ENCODE measurements at regions not wholly inside any gene's neighbourhood (a gene's known extent, or its start where the extent isn't known, plus 50 kb on each side); places are given as distances from the start of the nearest gene placed in this dataset.

DNA sequence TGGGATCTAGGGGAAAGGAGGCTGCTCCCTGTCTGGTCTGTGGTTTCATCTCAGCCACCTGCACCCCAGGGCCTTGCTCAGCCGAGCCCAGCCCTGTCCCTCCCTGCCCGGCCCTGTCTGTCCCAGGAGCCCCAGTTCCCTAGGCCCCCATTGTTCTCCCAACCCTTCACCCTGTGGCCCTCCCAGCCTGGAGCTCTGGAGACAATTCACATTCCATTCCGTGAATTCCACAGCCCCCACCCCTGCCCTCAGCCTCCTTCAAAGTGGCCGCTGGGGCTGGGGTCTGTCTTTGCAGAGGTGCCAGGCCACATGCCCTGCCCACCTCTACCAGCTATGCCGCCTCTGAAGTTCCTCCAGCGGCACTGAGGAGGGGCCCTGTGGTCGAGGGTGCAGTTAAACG is 77.9 kb upstream of the WNT11 start:
- H3K27me3 ChIP-seq: no peaks in the 10 kb centered on the region
- no peak overlapping the region for H3K4me3 ChIP-seq
- no peaks in the 10 kb centered on the region for H3K4me1 ChIP-seq
- H3K36me3 ChIP-seq: no peaks in the 10 kb centered on the region
- TF ChIP-seq, protein P1, sequence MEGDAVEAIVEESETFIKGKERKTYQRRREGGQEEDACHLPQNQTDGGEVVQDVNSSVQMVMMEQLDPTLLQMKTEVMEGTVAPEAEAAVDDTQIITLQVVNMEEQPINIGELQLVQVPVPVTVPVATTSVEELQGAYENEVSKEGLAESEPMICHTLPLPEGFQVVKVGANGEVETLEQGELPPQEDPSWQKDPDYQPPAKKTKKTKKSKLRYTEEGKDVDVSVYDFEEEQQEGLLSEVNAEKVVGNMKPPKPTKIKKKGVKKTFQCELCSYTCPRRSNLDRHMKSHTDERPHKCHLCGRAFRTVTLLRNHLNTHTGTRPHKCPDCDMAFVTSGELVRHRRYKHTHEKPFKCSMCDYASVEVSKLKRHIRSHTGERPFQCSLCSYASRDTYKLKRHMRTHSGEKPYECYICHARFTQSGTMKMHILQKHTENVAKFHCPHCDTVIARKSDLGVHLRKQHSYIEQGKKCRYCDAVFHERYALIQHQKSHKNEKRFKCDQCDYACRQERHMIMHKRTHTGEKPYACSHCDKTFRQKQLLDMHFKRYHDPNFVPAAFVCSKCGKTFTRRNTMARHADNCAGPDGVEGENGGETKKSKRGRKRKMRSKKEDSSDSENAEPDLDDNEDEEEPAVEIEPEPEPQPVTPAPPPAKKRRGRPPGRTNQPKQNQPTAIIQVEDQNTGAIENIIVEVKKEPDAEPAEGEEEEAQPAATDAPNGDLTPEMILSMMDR (IDR thresholded peaks at IDR 0.05): no peak
- H3K9me3 ChIP-seq: no peaks in the 10 kb centered on the region
- DNase-seq (ENCODE audit: low spot score in 2 of 2): no peak
- no peak overlapping the region for H3K27ac ChIP-seq
- 83% methylated on average over 8 of the region's 8 CpGs for WGBS

DNA sequence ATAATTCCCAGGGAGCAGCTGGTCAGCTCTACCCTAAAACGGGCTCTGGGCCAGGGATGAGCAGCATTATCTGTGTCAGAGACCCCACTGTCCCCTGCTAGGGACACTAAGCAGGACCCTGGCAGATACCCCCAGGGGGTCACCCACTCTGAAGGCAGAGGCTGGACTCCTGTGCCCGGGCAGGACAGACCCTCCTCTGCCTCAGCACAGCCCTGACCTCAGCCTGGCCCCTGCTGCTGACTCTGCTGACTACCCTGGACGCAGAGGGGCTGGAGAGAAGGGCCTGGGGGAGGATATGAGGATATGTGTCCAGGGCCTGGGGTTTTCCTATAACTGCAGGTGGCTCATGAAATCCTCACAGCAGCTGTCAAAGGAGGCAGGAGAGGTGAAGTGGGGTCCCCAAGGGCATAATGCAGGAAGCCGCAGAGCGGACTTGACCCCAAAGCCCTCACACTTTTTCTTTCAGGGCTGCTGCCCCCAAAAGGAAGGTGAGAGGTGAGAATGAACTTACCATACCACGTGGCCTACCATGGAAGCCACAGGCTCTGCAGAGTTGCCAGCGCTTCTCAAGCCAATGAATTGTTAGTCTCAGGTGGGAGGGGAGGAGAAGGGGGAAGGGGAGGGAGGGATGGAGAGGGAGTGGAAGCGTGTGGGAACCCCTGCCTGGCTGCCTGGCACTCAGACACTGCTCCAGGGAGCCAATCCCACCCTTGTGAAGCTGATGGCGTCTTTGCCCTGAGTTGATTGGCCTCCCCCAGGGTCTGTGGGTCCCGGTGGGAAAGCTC is 76.7 kb upstream of the WNT11 start:
- Histone ChIP-seq H3K4me3 (no peak overlapping the region), H3K27me3 (no peaks in the 10 kb centered on the region), H3K4me1 (no peaks in the 10 kb centered on the region), H3K27ac (no peak overlapping the region), H3K36me3 (no peaks in the 10 kb centered on the region), H3K9me3 (no peaks in the 10 kb centered on the region)
- 79% methylated on average over 9 of the region's 10 CpGs for WGBS
- TF ChIP-seq POLR2A (IDR thresholded peaks at IDR 0.05) (no peak), POLR2AphosphoS5 (IDR thresholded peaks at IDR 0.05) (no peak), EP300 (IDR thresholded peaks at IDR 0.05) (no peak)
- TF ChIP-seq, protein P1 (IDR thresholded peaks at IDR 0.05): no peak
- no peak for DNase-seq (ENCODE audit: low spot score in 2 of 2)

DNA sequence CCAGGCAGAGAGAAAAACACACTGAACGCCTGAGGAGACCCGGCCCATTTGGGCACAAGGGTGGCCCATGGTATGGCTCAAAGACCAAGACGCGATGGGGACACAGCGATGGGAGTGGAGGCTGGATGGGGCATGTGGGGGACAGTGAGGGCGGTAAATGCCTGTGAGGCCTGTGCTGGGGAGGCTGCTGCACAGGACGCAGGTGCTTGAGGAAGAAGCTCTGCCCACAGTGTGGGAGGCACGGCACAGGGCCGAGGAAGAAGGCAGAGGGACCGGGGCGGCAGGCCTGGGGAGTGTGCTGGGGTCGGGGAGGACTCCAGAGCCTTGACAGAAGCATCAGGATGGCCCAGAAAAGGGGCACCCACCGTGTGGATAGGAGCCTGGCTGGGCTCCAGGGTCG is 75.9 kb upstream of the WNT11 start:
- no peaks in the 10 kb centered on the region for H3K27me3 ChIP-seq
- WGBS: 90% methylated on average over 14 of the region's 14 CpGs
- H3K36me3 ChIP-seq: no peaks in the 10 kb centered on the region
- no peaks in the 10 kb centered on the region for H3K4me1 ChIP-seq
- no peaks in the 10 kb centered on the region for H3K9me3 ChIP-seq
- no peak overlapping the region for H3K4me3 ChIP-seq
- no peak overlapping the region for H3K27ac ChIP-seq
- TF ChIP-seq EP300 (IDR thresholded peaks at IDR 0.05): no peak
- no peak for TF ChIP-seq POLR2A (IDR thresholded peaks at IDR 0.05)
- no peak for TF ChIP-seq POLR2AphosphoS5 (IDR thresholded peaks at IDR 0.05)
- TF ChIP-seq, protein P1 (IDR thresholded peaks at IDR 0.05): no peak
- no peak for DNase-seq (ENCODE audit: low spot score in 2 of 2)

DNA sequence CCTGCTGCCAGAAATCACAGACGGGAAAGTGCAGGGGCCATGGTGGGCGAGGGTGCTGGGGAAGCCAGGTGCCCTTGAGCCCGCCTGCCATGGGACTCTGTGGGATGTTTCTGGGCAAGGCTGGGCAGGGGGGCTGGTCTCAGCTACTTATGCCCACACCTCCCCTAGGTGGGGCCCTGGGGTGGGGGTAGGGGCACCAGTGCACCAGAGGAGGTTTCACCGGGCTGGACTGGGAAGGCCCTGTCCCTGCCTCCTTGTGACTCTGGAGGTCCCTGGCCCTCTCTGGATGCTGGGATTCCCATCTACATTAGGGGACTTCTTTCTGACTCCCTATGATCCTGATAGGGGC is 75.2 kb upstream of the WNT11 start:
- DNase-seq (ENCODE audit: low spot score in 2 of 2): no peak
- TF ChIP-seq EP300 (IDR thresholded peaks at IDR 0.05) (no peak), POLR2AphosphoS5 (IDR thresholded peaks at IDR 0.05) (no peak), POLR2A (IDR thresholded peaks at IDR 0.05) (no peak)
- TF ChIP-seq, protein P1 (IDR thresholded peaks at IDR 0.05): no peak
- Histone ChIP-seq H3K36me3 (no peaks in the 10 kb centered on the region), H3K27ac (no peak overlapping the region), H3K27me3 (no peaks in the 10 kb centered on the region), H3K4me3 (no peak overlapping the region), H3K9me3 (no peaks in the 10 kb centered on the region), H3K4me1 (no peaks in the 10 kb centered on the region)
- 83% methylated on average over 4 of the region's 4 CpGs for WGBS

DNA sequence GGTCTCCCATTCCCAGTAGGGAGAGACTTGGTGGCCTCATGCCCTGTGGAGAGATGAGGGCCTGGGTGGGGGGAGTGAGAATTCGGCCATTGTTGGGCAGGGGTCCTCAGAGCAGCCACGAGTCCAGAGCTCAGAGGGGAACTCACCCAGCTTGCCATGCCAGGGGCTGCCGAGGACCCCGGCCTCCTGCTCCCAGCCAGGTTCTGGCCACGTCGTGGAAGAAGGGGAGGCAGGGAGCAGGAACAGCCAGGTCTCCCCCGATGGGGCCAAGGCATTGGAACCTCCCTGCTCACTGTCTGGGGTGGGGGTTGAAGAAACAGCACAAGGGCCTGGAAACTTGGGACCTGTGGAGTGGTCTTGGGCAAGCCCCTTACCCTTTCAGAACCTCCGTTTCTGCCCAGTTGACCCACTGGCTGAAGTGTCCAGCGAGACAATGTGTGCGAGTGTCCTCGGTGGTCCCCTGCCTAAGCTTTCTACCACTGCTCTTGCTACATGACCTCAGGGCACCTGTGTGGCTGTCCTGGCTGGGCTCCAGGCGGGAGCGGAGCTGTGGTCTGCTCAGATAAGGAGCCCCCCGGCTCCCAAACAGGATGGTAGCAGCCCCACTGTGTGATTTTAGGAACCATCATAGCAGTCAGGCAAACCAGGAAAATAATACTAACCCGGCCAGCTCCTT is 74.7 kb upstream of the WNT11 start:
- Histone ChIP-seq H3K27me3 (no peaks in the 10 kb centered on the region), H3K4me1 (no peaks in the 10 kb centered on the region), H3K9me3 (no peaks in the 10 kb centered on the region), H3K4me3 (no peak overlapping the region), H3K36me3 (no peaks in the 10 kb centered on the region), H3K27ac (no peak overlapping the region)
- WGBS: 81% methylated on average over 6 of the region's 15 CpGs
- TF ChIP-seq EP300 (IDR thresholded peaks at IDR 0.05) (no peak), POLR2A (IDR thresholded peaks at IDR 0.05) (no peak), POLR2AphosphoS5 (IDR thresholded peaks at IDR 0.05) (no peak)
- TF ChIP-seq, protein P1 (IDR thresholded peaks at IDR 0.05): no peak
- no peak for DNase-seq (ENCODE audit: low spot score in 2 of 2)
